HEK293 (cell line): ENCODE measurements at regions not wholly inside any gene's neighbourhood (a gene's known extent, or its start where the extent isn't known, plus 50 kb on each side); places are given as distances from the start of the nearest gene placed in this dataset.

Experiments
- HOXA7 ChIP-seq: sonication (generic); formaldehyde crosslinking; IDR thresholded peaks from 2 replicates; pipeline ENCODE4 v1.8.1; 2022; ENCODE audit warnings: missing genetic modification reagents, borderline replicate concordance
- HOXD13 ChIP-seq: sonication (generic); formaldehyde crosslinking; IDR thresholded peaks from 2 replicates; pipeline ENCODE4 v1.8.0; 2022; ENCODE audit warnings: missing genetic modification reagents, borderline replicate concordance
- IKZF3 ChIP-seq: fragments of 450-650 bp; IDR thresholded peaks from 2 replicates; pipeline ENCODE4 v1.5.0; 2018; ENCODE audit warnings: missing biosample characterization, mild to moderate bottlenecking, missing genetic modification characterization, moderate library complexity
- KLF10 ChIP-seq: fragments of 450-650 bp; IDR thresholded peaks from 2 replicates; pipeline ENCODE4 v1.5.1; 2018; ENCODE audit warnings: missing biosample characterization, mild to moderate bottlenecking, missing genetic modification characterization
- SALL2 ChIP-seq: fragments of 450-650 bp; formaldehyde crosslinking; IDR thresholded peaks from 2 replicates; pipeline ENCODE4 v1.5.0; 2017; ENCODE audit warnings: missing biosample characterization, mild to moderate bottlenecking, missing genetic modification characterization, borderline replicate concordance
- SP2 ChIP-seq: fragments of 450-650 bp; formaldehyde crosslinking; IDR thresholded peaks from 2 replicates; pipeline ENCODE4 v1.5.1; 2016; ENCODE audit warnings: missing biosample characterization, missing genetic modification characterization
- ZEB2 ChIP-seq: fragments of 450-650 bp; formaldehyde crosslinking; IDR thresholded peaks from 2 replicates; pipeline ENCODE4 v1.5.1; 2016; ENCODE audit warnings: missing biosample characterization, missing genetic modification characterization
- ZNF10 ChIP-seq: fragments of 450-650 bp; formaldehyde crosslinking; IDR thresholded peaks from 2 replicates; pipeline ENCODE4 v1.5.1; 2017; ENCODE audit warnings: missing biosample characterization, missing genetic modification characterization
- ZNF16 ChIP-seq: fragments of 450-650 bp; formaldehyde crosslinking; IDR thresholded peaks from 2 replicates; pipeline ENCODE4 v1.5.1; 2016; ENCODE audit warnings: low read depth, missing biosample characterization, missing genetic modification characterization
- ZNF280C ChIP-seq: fragments of 450-650 bp; formaldehyde crosslinking; IDR thresholded peaks from 2 replicates; pipeline ENCODE4 v1.5.1; 2016; ENCODE audit warnings: missing biosample characterization, missing genetic modification characterization
- ZNF311 ChIP-seq: fragments of 450-650 bp; formaldehyde crosslinking; IDR thresholded peaks from 2 replicates; pipeline ENCODE4 v1.5.1; 2017; ENCODE audit warnings: missing biosample characterization, missing genetic modification characterization, borderline replicate concordance
- ZNF391 ChIP-seq: fragments of 450-650 bp; formaldehyde crosslinking; IDR thresholded peaks from 2 replicates; pipeline ENCODE4 v1.5.1; 2016; ENCODE audit warnings: low read depth, missing biosample characterization, missing genetic modification characterization, borderline replicate concordance
- ZNF394 ChIP-seq: fragments of 450-650 bp; formaldehyde crosslinking; IDR thresholded peaks from 2 replicates; pipeline ENCODE4 v1.5.1; 2016; ENCODE audit warnings: missing biosample characterization, missing genetic modification characterization, mild to moderate bottlenecking, moderate library complexity, borderline replicate concordance
- ZNF513 ChIP-seq: fragments of 450-650 bp; IDR thresholded peaks from 2 replicates; pipeline ENCODE4 v1.5.1; 2018; ENCODE audit warnings: missing biosample characterization, missing genetic modification characterization
- ZNF518A ChIP-seq: fragments of 450-650 bp; formaldehyde crosslinking; conservative IDR thresholded peaks from 2 replicates; pipeline ENCODE4 v1.5.1; 2016; ENCODE audit warnings: low read depth, missing biosample characterization, missing genetic modification characterization
- ZNF544 ChIP-seq: fragments of 450-650 bp; formaldehyde crosslinking; IDR thresholded peaks from 2 replicates; pipeline ENCODE4 v1.5.0; 2017; ENCODE audit warnings: missing biosample characterization, missing genetic modification characterization
- ZNF548 ChIP-seq: fragments of 450-650 bp; formaldehyde crosslinking; IDR thresholded peaks from 2 replicates; pipeline ENCODE4 v1.5.1; 2016; ENCODE audit warnings: missing biosample characterization, missing genetic modification characterization
- ZNF621 ChIP-seq: fragments of 450-650 bp; formaldehyde crosslinking; IDR thresholded peaks from 2 replicates; pipeline ENCODE4 v1.5.1; 2017; ENCODE audit warnings: missing biosample characterization, missing genetic modification characterization
- ZNF837 ChIP-seq: fragments of 450-650 bp; formaldehyde crosslinking; IDR thresholded peaks from 2 replicates; pipeline ENCODE4 v1.5.1; 2016; ENCODE audit warnings: missing biosample characterization, missing genetic modification characterization
- ZNF843 ChIP-seq: fragments of 450-650 bp; formaldehyde crosslinking; IDR thresholded peaks from 2 replicates; pipeline ENCODE4 v1.5.1; 2016; ENCODE audit warnings: missing biosample characterization, missing genetic modification characterization
- ZSCAN16 ChIP-seq: fragments of 450-650 bp; formaldehyde crosslinking; IDR thresholded peaks from 2 replicates; pipeline ENCODE4 v1.5.1; 2016; ENCODE audit warnings: missing biosample characterization, missing genetic modification characterization
- TF ChIP-seq, protein P1 (sequence below): fragments of 450-650 bp; formaldehyde crosslinking; conservative IDR thresholded peaks from 2 replicates; pipeline ENCODE4 v1.5.1; 2016; ENCODE audit warnings: low read depth, missing biosample characterization, missing genetic modification characterization
- TF ChIP-seq, protein P2 (sequence below): fragments of 450-650 bp; formaldehyde crosslinking; IDR thresholded peaks from 2 replicates; pipeline ENCODE4 v1.5.1; 2016; ENCODE audit warnings: missing biosample characterization, missing genetic modification characterization

DNA sequence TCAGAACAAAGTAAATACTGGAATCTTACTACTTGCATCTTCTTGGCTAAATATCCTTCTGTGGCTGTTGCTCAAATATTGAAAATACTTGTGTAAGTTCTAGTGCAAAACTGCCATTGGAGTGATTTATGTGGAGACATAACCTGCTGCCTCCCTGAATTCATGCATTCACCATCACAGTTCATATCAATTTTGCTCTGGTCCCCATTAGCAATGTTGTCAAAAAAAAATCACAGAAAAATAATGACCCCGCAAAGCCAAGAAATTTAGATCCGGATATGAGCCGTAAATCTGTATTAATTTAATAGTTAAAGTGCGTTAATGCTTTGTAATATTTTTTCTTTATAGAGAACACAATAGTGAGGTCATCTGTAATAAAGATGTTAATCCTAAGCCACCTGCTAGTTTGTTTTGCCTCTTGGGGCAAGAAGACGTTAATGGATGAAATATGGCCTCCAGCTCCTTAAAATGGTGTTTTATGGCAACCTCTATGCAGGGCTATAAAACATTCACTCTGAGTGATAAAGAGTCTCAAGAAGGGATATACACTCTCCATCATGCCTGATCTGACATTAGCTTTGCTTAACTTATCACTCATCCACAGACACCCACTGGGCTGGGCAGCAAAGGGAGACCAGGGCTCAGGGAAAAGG, 255.9 kb downstream of the INSC start (continued):
- TF ChIP-seq ZNF518A (tag by site-specific recombination) (0 out of 2 replicates have a peak, but pooled peaks have one; percentile 25), ZNF280C (no peak), ZEB2 (tag by site-specific recombination) (no peak), ZNF548 (no peak), KLF10 (tag by site-specific recombination) (no peak), IKZF3 (tag by site-specific recombination) (peak; percentile 88), ZNF391 (tag by site-specific recombination) (no peak), SALL2 (tag by site-specific recombination) (no peak), ZNF513 (no peak), HOXA7 (CRISPR knock-in tag) (no peak), ZNF837 (tag by site-specific recombination) (no peak), ZSCAN16 (tag by site-specific recombination) (no peak), ZNF10 (tag by site-specific recombination) (no peak), SP2 (tag by site-specific recombination) (no peak), ZNF16 (tag by site-specific recombination) (no peak), ZNF843 (tag by site-specific recombination) (peak; percentile 99), HOXD13 (0 out of 2 replicates have a peak, but pooled peaks have one; percentile 44), ZNF394 (tag by site-specific recombination) (no peak), ZNF544 (tag by site-specific recombination) (no peak), ZNF621 (tag by site-specific recombination) (no peak), ZNF311 (tag by site-specific recombination) (no peak)
- TF ChIP-seq, protein P1, sequence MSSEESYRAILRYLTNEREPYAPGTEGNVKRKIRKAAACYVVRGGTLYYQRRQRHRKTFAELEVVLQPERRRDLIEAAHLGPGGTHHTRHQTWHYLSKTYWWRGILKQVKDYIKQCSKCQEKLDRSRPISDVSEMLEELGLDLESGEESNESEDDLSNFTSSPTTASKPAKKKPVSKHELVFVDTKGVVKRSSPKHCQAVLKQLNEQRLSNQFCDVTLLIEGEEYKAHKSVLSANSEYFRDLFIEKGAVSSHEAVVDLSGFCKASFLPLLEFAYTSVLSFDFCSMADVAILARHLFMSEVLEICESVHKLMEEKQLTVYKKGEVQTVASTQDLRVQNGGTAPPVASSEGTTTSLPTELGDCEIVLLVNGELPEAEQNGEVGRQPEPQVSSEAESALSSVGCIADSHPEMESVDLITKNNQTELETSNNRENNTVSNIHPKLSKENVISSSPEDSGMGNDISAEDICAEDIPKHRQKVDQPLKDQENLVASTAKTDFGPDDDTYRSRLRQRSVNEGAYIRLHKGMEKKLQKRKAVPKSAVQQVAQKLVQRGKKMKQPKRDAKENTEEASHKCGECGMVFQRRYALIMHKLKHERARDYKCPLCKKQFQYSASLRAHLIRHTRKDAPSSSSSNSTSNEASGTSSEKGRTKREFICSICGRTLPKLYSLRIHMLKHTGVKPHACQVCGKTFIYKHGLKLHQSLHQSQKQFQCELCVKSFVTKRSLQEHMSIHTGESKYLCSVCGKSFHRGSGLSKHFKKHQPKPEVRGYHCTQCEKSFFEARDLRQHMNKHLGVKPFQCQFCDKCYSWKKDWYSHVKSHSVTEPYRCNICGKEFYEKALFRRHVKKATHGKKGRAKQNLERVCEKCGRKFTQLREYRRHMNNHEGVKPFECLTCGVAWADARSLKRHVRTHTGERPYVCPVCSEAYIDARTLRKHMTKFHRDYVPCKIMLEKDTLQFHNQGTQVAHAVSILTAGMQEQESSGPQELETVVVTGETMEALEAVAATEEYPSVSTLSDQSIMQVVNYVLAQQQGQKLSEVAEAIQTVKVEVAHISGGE (tag by site-specific recombination) = no peak
- TF ChIP-seq, protein P2, sequence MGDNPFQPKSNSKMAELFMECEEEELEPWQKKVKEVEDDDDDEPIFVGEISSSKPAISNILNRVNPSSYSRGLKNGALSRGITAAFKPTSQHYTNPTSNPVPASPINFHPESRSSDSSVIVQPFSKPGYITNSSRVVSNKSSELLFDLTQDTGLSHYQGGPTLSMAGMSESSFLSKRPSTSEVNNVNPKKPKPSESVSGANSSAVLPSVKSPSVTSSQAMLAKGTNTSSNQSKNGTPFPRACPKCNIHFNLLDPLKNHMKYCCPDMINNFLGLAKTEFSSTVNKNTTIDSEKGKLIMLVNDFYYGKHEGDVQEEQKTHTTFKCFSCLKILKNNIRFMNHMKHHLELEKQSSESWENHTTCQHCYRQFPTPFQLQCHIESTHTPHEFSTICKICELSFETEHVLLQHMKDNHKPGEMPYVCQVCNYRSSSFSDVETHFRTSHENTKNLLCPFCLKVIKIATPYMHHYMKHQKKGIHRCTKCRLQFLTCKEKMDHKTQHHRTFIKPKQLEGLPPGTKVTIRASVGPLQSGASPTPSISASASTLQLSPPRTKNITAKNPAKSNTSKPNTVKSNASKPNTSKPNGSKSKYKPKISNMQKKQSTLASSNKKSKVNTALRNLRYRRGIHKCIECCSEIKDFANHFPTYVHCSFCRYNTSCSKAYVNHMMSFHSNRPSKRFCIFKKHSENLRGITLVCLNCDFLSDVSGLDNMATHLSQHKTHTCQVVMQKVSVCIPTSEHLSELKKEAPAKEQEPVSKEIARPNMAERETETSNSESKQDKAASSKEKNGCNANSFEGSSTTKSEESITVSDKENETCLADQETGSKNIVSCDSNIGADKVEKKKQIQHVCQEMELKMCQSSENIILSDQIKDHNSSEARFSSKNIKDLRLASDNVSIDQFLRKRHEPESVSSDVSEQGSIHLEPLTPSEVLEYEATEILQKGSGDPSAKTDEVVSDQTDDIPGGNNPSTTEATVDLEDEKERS = no peak
